ENCODE measurements at regions not wholly inside any gene's neighbourhood (a gene's known extent, or its start where the extent isn't known, plus 50 kb on each side); places are given as distances from the start of the nearest gene placed in this dataset.

DNA sequence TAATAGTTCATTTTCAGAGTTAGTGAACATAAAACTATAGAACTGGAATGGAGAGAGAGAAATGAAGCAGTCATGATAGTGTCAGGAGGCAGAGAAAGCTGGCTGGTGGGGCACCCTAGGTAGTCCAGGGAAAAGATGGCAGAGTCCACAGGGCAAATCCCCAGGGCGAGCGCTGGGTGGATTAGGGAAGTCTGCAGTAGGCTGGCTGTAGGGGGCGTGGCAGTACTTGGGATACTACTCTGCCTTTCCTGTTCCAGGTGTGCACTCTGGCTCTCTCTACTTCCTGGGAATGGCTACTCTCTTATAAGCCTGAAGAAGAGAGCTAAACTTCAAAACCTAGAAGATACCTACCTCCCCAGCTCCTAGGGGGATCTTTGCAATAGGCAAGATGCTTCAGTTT lies 232.9 kb upstream of the SLC10A2 start:
- TF ChIP-seq CTCF (IDR thresholded peaks at IDR 0.05) (no peak), POLR2AphosphoS5 (IDR thresholded peaks at IDR 0.05) (no peak)

Data from breast epithelium (tissue), 3 donors.